Skeletal muscle tissue (tissue), 3 donors: ENCODE measurements at regions not wholly inside any gene's neighbourhood (a gene's known extent, or its start where the extent isn't known, plus 50 kb on each side); places are given as distances from the start of the nearest gene placed in this dataset.

ENCODE experiments used
- H3K27ac ChIP-seq: one replicate; pipeline ENCODE4 v1.7.0; 2013; ENCODE audit warnings: mild to moderate bottlenecking, low read depth, low read length, inconsistent platforms
- H3K27me3 ChIP-seq, 3 donors: one replicate each; pipeline ENCODE4 v1.7.0; 2013; ENCODE audit warnings: low read length in 3 of 3; ENCODE audit not compliant: control insufficient read depth in 3 of 3, insufficient read depth in 3 of 3
- H3K36me3 ChIP-seq, 3 donors: one replicate each; pipeline ENCODE4 v1.7.0; 2013; ENCODE audit warnings: low read length in 3 of 3; ENCODE audit not compliant: control insufficient read depth in 3 of 3, insufficient read depth in 3 of 3
- H3K4me1 ChIP-seq, 3 donors: one replicate each; pipeline ENCODE4 v1.7.0; 2013; ENCODE audit warnings: low read length in 3 of 3, mild to moderate bottlenecking in 3 of 3; ENCODE audit not compliant: control insufficient read depth in 3 of 3, insufficient read depth in 3 of 3
- H3K4me3 ChIP-seq, 3 donors: one replicate each; pipeline ENCODE4 v1.7.0; 2013; ENCODE audit warnings: low read length in 3 of 3
- H3K9ac ChIP-seq, 3 donors: one replicate each; pipeline ENCODE4 v1.7.0; 2013; ENCODE audit warnings: low read length in 3 of 3, mild to moderate bottlenecking in 3 of 3, moderate library complexity in 2 of 3, low read depth in 1 of 3
- H3K9me3 ChIP-seq, 3 donors: one replicate each; pipeline ENCODE4 v1.7.0; 2013; ENCODE audit warnings: low read length in 3 of 3; ENCODE audit not compliant: control insufficient read depth in 3 of 3
- donor health status: Osteomylitis.

DNA sequence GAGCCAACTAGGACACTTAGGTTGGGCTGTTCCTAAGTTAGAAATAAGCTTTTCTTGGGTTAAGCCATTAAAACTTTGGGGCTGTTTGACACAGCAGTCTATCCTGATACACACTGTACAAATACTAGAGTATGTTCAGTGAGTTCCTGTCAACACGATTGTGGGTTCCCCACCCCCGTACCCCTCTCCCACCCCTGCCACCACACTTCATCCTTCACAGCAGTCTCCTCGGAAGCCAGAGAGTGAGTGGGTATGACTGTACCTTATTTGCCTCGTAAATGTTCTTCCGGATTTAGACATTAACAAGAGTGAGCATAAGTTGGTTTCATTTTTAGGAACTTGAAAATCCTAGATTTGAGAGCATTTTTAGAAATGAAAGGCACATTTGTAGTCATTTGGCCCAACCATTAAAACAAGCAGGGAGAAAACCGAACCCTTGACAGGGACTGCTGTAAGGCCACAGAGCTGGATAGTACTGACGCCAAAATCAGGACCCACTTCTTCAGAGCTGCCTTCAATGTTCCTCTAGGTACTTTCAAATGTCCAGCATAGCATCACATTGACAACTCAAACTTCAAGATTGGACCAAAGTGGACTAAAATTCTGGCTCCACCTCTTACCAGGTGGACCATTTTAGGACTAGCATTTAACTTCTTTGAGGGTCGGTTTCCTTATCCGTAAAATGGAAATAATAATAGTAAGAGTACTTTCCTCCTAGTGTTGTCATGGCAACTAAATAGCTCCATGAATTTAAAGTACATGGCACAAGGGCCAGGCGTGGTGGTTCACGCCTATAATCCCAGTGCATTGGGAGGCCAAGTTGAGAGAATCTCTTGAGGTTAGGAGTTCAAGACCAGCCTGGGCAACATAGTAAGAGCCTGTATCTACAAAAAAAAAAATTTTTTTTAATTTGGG is 166.3 kb upstream of the SERTAD2 start:
- Histone ChIP-seq H3K27me3 (no peaks in the 10 kb centered on the region), H3K36me3 (no peaks in the 10 kb centered on the region), H3K9ac (no peak overlapping the region), H3K4me1 (no peaks in the 10 kb centered on the region), H3K4me3 (no peak overlapping the region), H3K27ac (peak overlapping the region; percentile 13), H3K9me3 (no peaks in the 10 kb centered on the region)

DNA sequence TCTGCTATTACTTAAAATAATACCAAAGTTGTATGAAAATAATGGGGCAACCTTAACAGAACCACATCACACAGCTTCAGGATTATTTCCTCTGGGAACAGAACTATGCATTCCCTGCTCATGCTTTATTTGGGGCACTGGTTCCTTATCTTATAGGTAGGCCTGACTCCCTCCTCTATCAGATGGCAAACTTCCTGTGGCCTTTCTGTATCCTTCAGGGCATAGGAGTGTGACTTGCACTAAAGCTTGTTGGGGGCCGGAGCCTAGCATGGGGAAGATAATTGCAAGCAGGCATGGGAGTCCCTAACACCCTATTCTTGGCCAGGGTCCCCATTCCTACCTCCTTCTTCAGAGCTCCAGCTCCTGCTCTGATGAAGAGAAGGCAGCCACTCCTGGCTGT is 167.2 kb upstream of the SERTAD2 start:
- Histone ChIP-seq H3K4me3 (no peak overlapping the region), H3K36me3 (no peaks in the 10 kb centered on the region), H3K27ac (no peak overlapping the region)

DNA sequence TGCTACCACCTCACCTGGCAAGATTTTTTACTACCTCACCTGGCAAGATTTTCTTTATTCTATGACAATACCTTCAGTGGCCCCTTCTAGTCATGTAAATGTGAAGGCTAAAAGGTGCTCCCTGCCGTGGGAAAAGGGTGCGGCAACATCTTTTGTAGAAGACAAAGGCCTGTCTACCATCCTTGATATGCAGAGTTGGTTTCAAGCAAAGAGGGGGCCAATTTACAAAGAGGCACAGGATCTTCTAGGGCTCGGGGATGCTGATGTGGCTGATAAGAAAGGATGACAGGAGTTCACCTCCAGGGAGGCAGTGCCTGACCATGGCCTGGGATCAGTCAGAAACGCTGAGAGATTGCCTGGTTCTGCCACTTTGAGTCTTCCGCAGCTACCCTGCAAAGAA is 165.4 kb upstream of the SLC1A4 start:
- no peak overlapping the region for H3K9ac ChIP-seq
- H3K27me3 ChIP-seq: no peaks in the 10 kb centered on the region
- peaks cover 0 to 8% (median 0%) of the 10 kb centered on the region in 3 donors for H3K4me1 ChIP-seq
- no peaks in the 10 kb centered on the region for H3K36me3 ChIP-seq
- H3K4me3 ChIP-seq: no peak overlapping the region
- H3K9me3 ChIP-seq: no peaks in the 10 kb centered on the region
- no peak overlapping the region for H3K27ac ChIP-seq

More for the DNA sequence above, 167.2 kb upstream of the SERTAD2 start:
- Histone ChIP-seq H3K4me1 (no peaks in the 10 kb centered on the region), H3K9me3 (no peaks in the 10 kb centered on the region), H3K9ac (no peak overlapping the region), H3K27me3 (no peaks in the 10 kb centered on the region)

DNA sequence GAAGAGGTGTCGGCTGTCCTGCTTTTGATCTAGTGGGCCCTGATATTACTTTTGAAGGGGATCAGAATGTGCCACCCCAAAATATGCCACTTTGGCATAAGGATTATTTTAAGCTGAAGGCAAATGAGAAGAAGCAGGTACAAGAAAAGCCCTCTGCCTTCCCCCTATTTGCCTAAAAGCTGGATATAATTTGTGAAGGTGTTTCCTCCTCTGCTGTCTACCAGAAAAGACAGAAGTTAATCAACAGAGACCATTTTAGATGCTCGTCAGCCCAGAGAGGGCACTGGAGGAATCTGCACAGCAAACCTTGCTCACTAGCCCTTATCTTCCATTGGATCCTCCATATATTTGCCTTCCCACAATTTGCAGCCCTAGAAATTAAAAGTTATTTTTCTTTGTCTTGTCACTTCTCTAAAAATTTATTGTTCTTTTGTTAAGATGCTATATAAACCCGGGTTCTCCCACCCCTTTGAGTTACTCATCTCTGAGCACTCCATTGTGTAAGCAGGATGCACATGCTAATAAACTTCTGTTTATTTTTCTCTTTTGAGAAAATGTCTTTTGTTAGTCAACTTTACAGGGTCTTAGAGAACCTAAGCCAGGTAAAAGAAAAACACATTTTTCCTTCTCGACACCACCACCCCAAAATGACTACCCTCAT is 163.2 kb upstream of the SLC1A4 start:
- H3K4me1 ChIP-seq: peaks cover under 1 to 9% (median under 1%) of the 10 kb centered on the region in 3 donors
- no peak overlapping the region for H3K4me3 ChIP-seq
- no peak overlapping the region for H3K9ac ChIP-seq
- H3K36me3 ChIP-seq: no peaks in the 10 kb centered on the region
- no peak overlapping the region for H3K27ac ChIP-seq
- no peaks in the 10 kb centered on the region for H3K9me3 ChIP-seq
- no peaks in the 10 kb centered on the region for H3K27me3 ChIP-seq

DNA sequence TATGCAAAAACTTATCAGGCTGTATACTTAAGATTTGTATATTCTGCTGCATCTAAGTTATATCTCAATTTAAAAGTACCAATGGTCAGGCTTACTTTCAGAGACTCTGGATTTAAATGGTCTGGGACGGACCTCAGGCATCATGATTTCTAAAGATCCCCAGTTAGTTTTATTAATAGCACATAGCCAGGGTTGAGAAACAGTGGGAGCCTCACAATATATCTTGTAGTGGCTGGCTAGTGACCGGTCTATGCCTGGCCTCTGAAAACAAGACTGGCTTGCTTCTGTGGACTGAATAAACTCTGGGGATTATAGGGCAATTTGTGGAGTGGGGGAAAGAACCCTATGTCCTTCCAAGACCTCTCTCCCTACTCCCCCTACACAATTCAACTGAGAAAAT is 162.5 kb upstream of the SLC1A4 start:
- no peak overlapping the region for H3K27ac ChIP-seq
- no peaks in the 10 kb centered on the region for H3K27me3 ChIP-seq
- H3K4me1 ChIP-seq: peaks cover 8 to 16% (median 8%) of the 10 kb centered on the region in 3 donors
- no peaks in the 10 kb centered on the region for H3K9me3 ChIP-seq
- H3K4me3 ChIP-seq: no peak overlapping the region
- H3K36me3 ChIP-seq: no peaks in the 10 kb centered on the region
- no peak overlapping the region for H3K9ac ChIP-seq

DNA sequence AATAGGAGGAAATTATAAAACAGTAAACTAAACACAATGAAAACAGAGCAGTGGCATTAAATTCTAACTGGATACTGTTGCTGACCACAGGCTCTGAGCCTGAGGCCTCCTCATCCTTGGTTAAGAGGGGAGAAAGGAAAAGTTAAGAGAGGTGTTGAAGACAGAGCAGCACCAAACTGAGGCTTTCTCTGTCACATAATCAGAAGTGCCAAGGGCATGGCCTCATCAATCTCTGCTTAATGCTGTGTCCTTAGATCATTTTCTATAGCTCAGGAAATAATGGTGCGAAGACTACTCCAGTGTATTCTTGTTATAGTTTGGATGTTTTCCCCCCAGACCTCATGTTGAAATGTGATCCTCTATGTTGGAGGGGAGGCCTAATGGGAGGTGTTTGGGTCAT is 160.9 kb upstream of the SLC1A4 start:
- no peak overlapping the region for H3K4me3 ChIP-seq
- H3K9me3 ChIP-seq: no peaks in the 10 kb centered on the region
- no peaks in the 10 kb centered on the region for H3K27me3 ChIP-seq
- no peak overlapping the region for H3K27ac ChIP-seq
- peaks cover 9 to 17% (median 11%) of the 10 kb centered on the region in 3 donors for H3K4me1 ChIP-seq
- no peaks in the 10 kb centered on the region for H3K36me3 ChIP-seq
- H3K9ac ChIP-seq: no peak overlapping the region

DNA sequence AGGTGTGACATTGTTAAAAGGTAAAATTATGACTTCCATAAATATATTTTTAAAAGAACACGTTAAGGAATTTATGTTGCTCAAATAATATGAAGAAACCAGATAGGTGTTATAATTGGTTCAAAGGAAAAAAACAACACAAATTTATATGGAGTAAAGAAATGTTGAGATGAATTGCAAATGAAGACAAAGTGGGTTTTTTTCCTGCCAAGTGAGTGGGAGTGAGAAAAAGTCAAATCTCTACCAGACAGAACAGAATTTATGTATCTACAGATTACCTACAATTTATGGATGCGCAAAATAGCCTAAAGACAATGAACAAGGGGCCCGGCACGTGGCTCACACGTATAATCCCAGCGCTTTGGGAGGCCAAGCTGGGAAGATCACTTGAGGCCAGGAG is 159.7 kb upstream of the SLC1A4 start:
- no peaks in the 10 kb centered on the region for H3K27me3 ChIP-seq
- no peaks in the 10 kb centered on the region for H3K36me3 ChIP-seq
- H3K9ac ChIP-seq: no peak overlapping the region
- no peaks in the 10 kb centered on the region for H3K9me3 ChIP-seq
- H3K4me1 ChIP-seq: peaks cover 9 to 17% (median 11%) of the 10 kb centered on the region in 3 donors
- no peak overlapping the region for H3K27ac ChIP-seq
- no peak overlapping the region for H3K4me3 ChIP-seq

DNA sequence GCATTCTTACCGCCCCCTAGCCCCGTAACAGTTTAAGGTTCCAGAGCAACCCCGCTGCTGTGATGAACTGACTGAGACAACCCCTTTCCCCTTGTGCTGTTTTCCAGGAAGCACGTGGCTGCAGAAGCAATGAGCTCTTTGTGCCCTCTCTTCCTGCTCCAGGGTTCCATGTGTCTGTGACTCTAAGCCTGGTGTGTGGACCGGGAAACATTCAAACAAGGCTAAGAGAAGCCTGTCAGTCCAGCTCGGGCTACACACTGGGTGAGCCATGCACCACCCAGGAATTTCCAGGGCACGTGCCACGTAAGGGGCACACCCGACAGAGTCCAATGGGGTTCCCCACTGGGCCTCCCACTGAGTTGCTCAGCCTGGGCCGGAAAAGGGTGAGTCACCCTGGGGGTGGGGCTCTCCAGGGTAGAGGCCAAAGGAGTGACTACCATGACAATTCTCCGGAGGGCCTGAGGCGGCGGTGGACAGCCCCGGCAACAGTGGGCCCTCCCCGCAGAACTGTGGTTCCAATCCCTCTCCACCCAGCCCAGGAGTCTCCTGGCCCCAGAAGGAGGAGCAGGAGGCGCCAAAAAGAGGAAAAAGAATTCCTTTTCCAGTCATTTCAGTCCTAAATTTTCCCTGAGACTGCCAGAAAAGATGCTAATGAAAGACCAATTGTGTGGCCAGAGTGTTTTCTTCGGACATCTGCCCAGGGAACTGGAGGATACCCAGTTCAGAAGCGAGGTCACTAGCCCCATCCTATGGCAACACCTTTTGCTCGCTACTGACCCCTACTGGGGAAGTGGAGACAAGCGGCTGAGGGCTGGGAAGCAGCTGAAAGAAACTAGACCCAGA is 157.8 kb upstream of the SLC1A4 start:
- peak overlapping the region in 1 of 3 donors; percentile 41 for H3K4me3 ChIP-seq

DNA sequence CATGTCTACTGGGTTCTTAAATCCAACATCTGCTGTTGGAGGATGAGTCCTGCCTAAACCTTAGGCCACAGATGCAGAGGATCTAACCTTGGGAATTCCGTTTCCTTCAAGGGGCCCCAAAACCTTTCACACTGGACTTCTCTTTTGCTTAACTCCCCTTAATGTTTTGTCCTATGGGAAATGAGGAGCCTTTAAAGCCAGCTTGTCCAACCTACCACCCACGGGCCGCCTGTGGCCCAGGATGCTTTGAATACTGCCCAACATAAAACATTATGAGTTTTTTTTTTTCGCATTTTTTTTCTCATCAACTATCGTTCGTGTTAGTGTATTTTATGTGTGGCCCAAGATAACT is 157.2 kb upstream of the SLC1A4 start:
- Histone ChIP-seq H3K9ac (no peak overlapping the region), H3K27me3 (no peaks in the 10 kb centered on the region), H3K36me3 (no peaks in the 10 kb centered on the region), H3K27ac (peak overlapping the region; percentile 66), H3K4me1 (peaks cover 9 to 14% (median 11%) of the 10 kb centered on the region in 3 donors), H3K9me3 (no peaks in the 10 kb centered on the region), H3K4me3 (no peak overlapping the region)

More for the DNA sequence above, 157.8 kb upstream of the SLC1A4 start:
- Histone ChIP-seq H3K9me3 (no peaks in the 10 kb centered on the region), H3K36me3 (no peaks in the 10 kb centered on the region), H3K27me3 (no peaks in the 10 kb centered on the region), H3K27ac (peak overlapping the region; percentile 66), H3K4me1 (peaks cover 9 to 17% (median 11%) of the 10 kb centered on the region in 3 donors), H3K9ac (no peak overlapping the region)
